Esophagus squamous epithelium (tissue), 4 donors: ENCODE measurements at regions not wholly inside any gene's neighbourhood (a gene's known extent, or its start where the extent isn't known, plus 50 kb on each side); places are given as distances from the start of the nearest gene placed in this dataset.

Experiments
- POLR2A ChIP-seq, 4 donors: fragments of 450-650 bp; IDR thresholded peaks; one replicate each; pipeline ENCODE4 v1.6.1; 2017; ENCODE audit warnings: antibody characterized with exemption in 4 of 4, mild to moderate bottlenecking in 4 of 4, moderate library complexity in 3 of 4
- TF ChIP-seq, protein P1 (sequence below), 6 experiments: fragments of 450-650 bp in 4 of 6; fragments of 200-600 bp in 2 of 6; sonication (generic) in 2 of 6; IDR thresholded peaks; one replicate each; pipeline ENCODE4 v1.5.1; 2016 to 2019; ENCODE audit warnings: antibody characterized with exemption in 6 of 6, mild to moderate bottlenecking in 4 of 6, moderate library complexity in 4 of 6

GRCh38 chr9:106622164-106622487, 240.8 kb upstream of the ZNF462 start:
- TF ChIP-seq, protein P1, sequence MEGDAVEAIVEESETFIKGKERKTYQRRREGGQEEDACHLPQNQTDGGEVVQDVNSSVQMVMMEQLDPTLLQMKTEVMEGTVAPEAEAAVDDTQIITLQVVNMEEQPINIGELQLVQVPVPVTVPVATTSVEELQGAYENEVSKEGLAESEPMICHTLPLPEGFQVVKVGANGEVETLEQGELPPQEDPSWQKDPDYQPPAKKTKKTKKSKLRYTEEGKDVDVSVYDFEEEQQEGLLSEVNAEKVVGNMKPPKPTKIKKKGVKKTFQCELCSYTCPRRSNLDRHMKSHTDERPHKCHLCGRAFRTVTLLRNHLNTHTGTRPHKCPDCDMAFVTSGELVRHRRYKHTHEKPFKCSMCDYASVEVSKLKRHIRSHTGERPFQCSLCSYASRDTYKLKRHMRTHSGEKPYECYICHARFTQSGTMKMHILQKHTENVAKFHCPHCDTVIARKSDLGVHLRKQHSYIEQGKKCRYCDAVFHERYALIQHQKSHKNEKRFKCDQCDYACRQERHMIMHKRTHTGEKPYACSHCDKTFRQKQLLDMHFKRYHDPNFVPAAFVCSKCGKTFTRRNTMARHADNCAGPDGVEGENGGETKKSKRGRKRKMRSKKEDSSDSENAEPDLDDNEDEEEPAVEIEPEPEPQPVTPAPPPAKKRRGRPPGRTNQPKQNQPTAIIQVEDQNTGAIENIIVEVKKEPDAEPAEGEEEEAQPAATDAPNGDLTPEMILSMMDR (IDR thresholded peaks at IDR 0.05), result no peak
- TF ChIP-seq POLR2A (IDR thresholded peaks at IDR 0.05), result no peak
